ENCODE measurements at regions not wholly inside any gene's neighbourhood (a gene's known extent, or its start where the extent isn't known, plus 50 kb on each side); places are given as distances from the start of the nearest gene placed in this dataset.

DNA sequence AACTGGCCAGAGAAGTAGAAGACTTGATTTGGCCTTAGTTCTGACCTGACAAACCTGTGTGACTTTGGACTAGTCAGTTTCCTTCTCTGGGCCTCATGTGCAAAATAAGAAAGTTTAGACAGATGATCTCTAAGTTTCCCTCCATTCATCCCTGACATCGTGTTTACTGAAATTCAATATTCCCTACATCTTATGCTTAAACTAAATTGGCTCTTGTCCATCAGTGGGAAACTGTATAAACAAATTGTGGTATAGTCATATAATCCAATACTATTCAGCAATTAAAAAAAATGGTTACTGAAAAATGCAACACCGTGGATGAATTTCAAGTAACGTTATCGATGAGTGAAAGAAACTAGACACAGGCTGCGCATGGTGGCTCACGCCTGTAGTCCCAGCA lies 64.4 kb upstream of the HRH1 start:
- no peak for DNase-seq (ENCODE audit: low spot score)

DNA sequence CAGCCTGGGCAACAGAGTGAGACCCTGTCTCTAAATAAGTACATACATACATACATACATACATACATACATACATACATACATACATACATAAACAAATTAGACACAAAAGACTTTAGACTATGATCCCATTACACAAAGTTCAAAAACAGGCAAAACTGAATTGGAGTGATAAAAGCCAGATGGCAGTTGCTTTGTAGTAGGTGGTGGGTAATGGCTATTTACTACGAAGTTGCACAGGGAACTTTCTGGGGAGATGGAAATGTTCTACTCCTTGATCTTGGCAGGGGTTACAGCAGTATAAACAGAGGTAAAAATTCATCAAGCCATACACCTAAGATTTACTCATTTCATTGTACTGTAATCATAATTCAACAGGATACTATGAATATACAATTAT lies 63.7 kb upstream of the HRH1 start:
- no peak for DNase-seq (ENCODE audit: low spot score)

DNA sequence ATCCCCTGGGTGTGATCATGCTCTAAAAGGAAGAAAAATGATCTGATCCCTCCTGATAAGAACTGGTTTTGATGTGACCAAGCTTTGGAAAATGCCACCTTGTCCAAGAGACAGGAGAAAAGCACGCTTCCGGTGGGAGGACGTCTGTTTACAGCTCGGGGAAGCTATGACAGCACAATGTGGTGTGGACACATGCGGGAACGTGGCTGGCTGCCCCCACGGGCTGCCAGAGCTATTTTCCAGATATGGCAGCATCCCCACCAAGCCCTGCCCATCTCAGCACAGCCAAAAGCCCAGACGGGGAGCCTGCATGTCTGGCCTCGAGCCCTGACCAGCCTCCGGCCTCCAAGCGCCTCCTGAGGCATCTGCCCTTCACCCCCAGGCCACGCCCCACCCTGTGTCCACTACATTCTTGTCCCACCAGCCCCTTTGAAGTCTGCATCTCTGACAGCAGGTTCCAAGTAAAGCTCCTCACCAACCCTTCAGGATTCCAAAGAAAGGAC lies 63.2 kb upstream of the HRH1 start:
- no peak for DNase-seq (ENCODE audit: low spot score)

DNA sequence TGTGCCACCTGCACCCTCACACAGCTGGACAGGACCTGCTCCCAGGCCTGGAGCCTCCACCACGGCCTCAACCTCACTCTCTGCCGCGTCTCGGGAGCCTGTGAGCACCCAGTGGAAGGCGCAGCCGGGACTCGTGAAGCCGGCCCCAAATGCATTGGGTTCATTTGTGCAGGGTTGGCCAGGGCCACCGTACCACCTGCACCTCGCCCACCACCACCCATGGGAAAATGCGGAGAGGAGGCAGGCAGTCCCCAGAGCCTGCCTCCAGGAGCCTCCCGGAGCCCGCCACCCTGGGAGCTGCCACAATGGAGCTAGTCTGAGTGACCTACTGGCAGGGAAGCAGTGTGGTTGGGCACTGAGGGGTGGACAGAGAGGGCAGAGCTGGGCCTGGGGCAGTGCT lies 62.5 kb upstream of the HRH1 start:
- no peak for DNase-seq (ENCODE audit: low spot score)

DNA sequence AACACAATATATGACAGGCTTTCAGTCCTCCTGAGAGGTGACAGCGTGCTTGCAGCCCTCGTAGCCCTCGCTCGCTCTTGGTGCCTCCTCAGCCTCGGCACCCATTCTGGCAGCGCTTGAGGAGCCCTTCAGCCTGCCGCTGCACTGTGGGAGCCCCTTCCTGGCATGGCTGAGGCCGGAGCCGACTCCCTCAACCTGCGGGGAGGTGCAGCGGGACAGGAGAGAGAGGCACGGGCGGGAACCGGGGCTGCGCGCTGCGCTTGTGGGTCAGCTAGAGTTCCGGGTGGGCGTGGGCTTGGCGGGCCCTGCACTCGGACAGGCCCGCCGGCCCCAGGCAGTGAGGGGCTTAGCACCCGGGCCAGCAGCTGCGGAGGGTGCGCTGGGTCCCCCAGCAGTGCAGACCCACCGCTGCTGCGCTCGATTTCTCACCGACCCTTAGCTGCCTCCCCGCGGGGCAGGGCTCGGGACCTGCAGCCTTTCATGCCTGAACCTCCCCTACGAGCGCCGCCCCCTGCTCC lies 60.4 kb upstream of the HRH1 start:
- no peak for DNase-seq (ENCODE audit: low spot score)

DNA sequence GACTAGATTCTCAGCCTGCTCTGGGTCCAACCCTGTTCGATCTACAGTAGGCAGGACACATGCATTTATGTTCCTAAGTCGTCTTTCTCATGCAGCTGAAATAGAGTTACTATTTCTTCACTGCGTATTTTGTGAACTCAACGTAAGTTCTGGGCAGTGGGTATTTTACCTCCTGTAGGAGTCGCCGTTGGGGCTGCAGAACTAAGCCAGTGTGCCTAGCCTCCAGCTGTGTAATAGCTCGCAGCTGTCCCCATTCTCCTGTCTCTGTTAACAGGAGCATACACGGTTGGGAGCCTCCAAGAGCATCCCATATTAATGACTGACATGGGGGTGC lies 58.4 kb upstream of the HRH1 start:
- DNase-seq (ENCODE audit: low spot score): no peak

DNA sequence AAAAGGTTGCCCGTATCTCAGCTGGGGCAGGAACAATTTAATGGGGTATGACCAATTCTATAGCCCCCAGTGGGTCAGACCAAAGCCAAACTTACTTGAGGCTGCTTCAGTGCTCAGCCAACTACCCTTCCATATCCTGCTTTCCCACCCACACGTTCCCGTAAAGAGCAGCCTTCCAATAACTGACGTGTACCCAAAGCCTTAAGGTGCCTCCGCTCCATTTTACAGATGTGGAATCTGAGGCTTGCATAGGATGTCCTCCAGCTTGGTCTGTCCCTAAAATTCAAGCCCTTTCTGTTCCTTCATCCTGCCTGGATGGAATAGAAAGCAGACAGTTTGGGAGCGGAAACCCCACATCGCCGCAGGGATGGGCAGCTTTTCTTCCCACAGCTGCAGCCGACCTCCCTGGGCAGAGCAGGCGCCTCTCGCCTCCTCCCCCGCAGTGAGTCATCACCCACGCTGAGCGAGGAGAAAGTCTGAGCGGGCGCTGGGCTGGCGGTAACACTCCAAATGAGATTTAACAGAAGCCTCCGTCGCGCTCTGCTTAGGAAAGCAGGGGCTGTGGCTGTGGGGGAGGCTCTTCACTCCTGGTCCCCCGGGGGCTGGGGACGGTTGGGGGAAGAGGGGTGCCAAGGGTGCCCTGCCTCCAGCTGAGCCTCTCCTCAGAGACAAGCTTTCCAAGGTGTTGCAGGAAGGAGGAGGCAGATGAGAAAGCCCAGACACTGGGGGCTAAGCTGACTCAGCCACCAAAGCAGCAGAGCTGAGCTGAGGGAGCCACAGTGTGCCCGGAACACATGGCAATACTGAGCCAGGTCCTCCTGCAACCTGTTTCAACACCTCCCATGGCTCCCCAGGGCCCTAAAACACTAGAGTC lies 57.8 kb upstream of the HRH1 start:
- DNase-seq (ENCODE audit: low spot score): peak; percentile 7

DNA sequence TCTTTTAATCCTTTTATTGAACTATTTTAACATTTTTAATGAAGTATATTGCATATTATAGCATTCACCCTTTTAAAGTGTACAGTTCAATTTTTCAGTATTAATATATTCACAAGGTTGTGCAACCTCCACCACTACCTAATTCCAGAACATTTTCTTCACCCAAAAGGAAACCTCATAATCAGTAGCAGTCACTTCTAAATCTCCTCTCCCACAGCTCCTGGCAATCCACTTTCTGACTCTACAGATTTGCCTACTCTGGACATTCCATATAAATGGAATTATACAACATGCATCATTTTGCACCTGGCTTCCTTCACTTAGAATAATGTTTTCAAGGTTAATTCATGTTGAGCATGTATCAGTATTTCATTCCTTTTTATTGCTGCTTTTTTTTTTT lies 55.0 kb upstream of the HRH1 start:
- DNase-seq (ENCODE audit: low spot score): no peak

Measured in CD4-positive, alpha-beta T cell treated with Interleukin-15 for 4 hours (primary cell).